ENCODE measurements at regions not wholly inside any gene's neighbourhood (a gene's known extent, or its start where the extent isn't known, plus 50 kb on each side); places are given as distances from the start of the nearest gene placed in this dataset.

- TF ChIP-seq POLR2AphosphoS5 (IDR thresholded peaks at IDR 0.05; ENCODE audit: low read depth, low read length) (no peak), FOXP2 (optimal IDR thresholded peaks at IDR 0.05; ENCODE audit: borderline replicate concordance, extremely low read depth, extremely low read length, insufficient read depth) (no peak), TAF1 (IDR thresholded peaks at IDR 0.05; ENCODE audit: borderline replicate concordance, insufficient read depth, low read length) (no peak), REST (IDR thresholded peaks at IDR 0.05; ENCODE audit: insufficient read depth in 1 of 2, low read depth in 2 of 2, low read length in 2 of 2) (no peak), SIN3A (IDR thresholded peaks at IDR 0.05; ENCODE audit: borderline replicate concordance, insufficient read depth, low read length) (no peak)
These were observed 52.6 kb upstream of the SESN3 start for GRCh38 chr11:95283650-95284049.

- TF ChIP-seq POLR2AphosphoS5 (IDR thresholded peaks at IDR 0.05; ENCODE audit: low read depth, low read length) (no peak), REST (IDR thresholded peaks at IDR 0.05; ENCODE audit: insufficient read depth in 1 of 2, low read depth in 2 of 2, low read length in 2 of 2) (no peak), FOXP2 (optimal IDR thresholded peaks at IDR 0.05; ENCODE audit: borderline replicate concordance, extremely low read depth, extremely low read length, insufficient read depth) (no peak), SIN3A (IDR thresholded peaks at IDR 0.05; ENCODE audit: borderline replicate concordance, insufficient read depth, low read length) (no peak), TAF1 (IDR thresholded peaks at IDR 0.05; ENCODE audit: borderline replicate concordance, insufficient read depth, low read length) (no peak)
These were observed 52.1 kb upstream of the SESN3 start for GRCh38 chr11:95283146-95283545.

- no peak for TF ChIP-seq FOXP2 (optimal IDR thresholded peaks at IDR 0.05; ENCODE audit: borderline replicate concordance, extremely low read depth, extremely low read length, insufficient read depth)
- TF ChIP-seq POLR2AphosphoS5 (IDR thresholded peaks at IDR 0.05; ENCODE audit: low read depth, low read length), result no peak
- TF ChIP-seq SIN3A (IDR thresholded peaks at IDR 0.05; ENCODE audit: borderline replicate concordance, insufficient read depth, low read length), result no peak
- TF ChIP-seq TAF1 (IDR thresholded peaks at IDR 0.05; ENCODE audit: borderline replicate concordance, insufficient read depth, low read length), result no peak
- no peak for TF ChIP-seq REST (IDR thresholded peaks at IDR 0.05; ENCODE audit: insufficient read depth in 1 of 2, low read depth in 2 of 2, low read length in 2 of 2)
These were observed 51.3 kb upstream of the SESN3 start for GRCh38 chr11:95282291-95282751.
